PC-3 (cell line): ENCODE measurements at regions not wholly inside any gene's neighbourhood (a gene's known extent, or its start where the extent isn't known, plus 50 kb on each side); places are given as distances from the start of the nearest gene placed in this dataset.

Experiments used
- EZH2 ChIP-seq: fragments of 300-600 bp; sonication (generic); IDR thresholded peaks from one replicate; pipeline ENCODE4 v1.6.1; 2017; ENCODE audit warnings: antibody characterized with exemption, mild to moderate bottlenecking, low read length; ENCODE audit not compliant: unreplicated experiment
- EZH2phosphoT487 ChIP-seq: fragments of 300-600 bp; sonication (generic); IDR thresholded peaks from 2 replicates; pipeline ENCODE4 v1.6.1; 2018; ENCODE audit warnings: mild to moderate bottlenecking, antibody characterized with exemption, low read length, borderline replicate concordance
- TF ChIP-seq, protein P1 (sequence below): fragments of 300-600 bp; sonication (generic); conservative IDR thresholded peaks from 2 replicates; pipeline ENCODE4 v1.5.1; 2017; ENCODE audit warnings: antibody characterized with exemption, low read depth, mild to moderate bottlenecking, low read length

GRCh38 chr15:97420130-97420529, 540.4 kb upstream of the ARRDC4 start:
- TF ChIP-seq, protein P1, sequence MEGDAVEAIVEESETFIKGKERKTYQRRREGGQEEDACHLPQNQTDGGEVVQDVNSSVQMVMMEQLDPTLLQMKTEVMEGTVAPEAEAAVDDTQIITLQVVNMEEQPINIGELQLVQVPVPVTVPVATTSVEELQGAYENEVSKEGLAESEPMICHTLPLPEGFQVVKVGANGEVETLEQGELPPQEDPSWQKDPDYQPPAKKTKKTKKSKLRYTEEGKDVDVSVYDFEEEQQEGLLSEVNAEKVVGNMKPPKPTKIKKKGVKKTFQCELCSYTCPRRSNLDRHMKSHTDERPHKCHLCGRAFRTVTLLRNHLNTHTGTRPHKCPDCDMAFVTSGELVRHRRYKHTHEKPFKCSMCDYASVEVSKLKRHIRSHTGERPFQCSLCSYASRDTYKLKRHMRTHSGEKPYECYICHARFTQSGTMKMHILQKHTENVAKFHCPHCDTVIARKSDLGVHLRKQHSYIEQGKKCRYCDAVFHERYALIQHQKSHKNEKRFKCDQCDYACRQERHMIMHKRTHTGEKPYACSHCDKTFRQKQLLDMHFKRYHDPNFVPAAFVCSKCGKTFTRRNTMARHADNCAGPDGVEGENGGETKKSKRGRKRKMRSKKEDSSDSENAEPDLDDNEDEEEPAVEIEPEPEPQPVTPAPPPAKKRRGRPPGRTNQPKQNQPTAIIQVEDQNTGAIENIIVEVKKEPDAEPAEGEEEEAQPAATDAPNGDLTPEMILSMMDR = no peak
- TF ChIP-seq EZH2 (no peak), EZH2phosphoT487 (no peak)
